NCI-H1092 treated with DMSO at 0.1 percent for 48 hours (cell line): ENCODE measurements at regions not wholly inside any gene's neighbourhood (a gene's known extent, or its start where the extent isn't known, plus 50 kb on each side); places are given as distances from the start of the nearest gene placed in this dataset.

ENCODE experiments used
- DNase-seq: peaks from one replicate; lab custom pipeline; 2025; lab: John Stamatoyannopoulos, UW

DNA sequence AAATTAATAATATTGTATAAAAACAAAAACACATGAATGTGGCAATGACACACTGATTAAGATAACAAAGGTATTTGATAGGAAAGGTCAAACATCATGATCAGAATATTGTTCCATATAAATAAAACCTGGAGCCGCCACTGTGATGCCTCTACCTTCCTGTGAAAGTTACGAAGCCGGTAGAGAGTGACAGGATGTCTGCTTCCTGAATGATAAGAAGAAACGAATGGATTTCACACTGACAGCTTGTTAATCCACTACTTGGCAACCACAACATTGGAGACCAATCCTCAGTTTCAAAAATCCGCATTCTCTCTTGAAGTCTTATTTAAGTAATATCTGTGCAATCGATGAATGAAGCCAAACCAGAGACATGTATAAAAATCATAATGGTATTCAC, 315.1 kb downstream of the HDGFL1 start:
- no peak for DNase-seq

DNA sequence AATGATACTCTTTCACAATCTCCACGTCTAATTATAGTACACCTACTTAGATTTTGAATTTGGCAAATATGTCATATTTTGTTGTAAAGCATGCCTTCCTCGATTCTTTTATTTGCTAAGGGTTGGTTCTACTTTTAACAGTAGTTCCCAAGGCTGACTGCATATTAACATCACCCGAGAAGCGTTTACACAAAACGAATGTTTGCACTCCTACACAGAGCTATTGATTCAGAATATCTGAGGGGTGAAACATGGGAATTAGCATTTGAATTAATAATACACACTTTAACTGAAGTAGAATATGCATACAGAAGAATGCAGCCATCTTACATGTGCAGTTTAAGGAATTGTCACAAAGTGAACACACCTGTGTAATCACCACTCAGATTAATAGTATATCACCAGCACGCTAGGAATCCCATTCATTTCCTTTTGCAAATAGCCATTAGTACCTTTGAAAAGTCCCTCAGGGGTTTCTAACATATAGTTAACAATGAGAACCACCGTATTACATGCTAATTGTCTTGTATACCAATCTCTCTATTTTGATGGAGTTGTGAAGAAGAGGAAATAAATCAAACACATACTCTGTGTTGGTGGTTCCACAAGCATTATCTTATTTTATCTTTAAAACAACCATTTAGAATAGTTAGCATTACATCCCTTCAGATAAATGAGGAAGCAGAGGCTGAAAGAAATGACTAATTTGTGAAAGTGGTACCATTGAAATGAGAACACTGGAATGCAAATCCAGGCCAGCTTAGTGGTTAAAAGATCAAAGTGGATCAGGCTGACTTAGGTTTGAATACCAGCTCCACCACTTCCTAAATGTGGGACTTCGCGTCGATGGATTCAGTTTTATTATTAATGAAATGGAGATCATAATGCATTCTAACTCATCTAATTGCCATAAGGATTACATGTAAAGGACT, 317.6 kb downstream of the HDGFL1 start:
- no peak for DNase-seq

DNA sequence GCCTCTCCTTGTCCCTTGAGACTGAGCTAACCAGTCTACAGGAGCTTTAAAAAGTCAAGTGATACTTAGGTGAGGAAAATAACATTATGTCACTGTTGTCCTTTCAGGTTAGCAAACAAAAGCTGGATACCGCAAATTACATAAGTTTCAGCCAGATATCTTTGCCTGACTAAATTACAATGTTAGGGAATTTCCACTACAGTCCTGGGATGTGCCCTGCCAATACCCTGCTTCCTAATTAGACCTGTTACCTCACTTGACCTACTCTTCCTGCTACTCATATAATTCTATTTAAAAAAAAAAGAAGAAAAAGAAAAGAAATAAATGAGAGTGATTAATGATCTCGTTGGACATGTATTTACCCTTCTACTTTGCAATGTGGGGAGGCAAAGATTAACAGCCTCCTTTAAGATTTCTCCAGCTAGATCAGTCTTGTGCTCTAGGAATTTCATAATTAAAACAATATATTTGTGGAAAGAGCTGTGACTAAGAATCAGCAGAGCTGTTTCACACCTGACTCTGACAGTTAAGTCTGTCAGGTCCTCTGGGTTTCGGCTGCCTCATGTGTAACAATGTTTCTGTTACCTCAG, 318.9 kb downstream of the HDGFL1 start:
- DNase-seq = no peak

DNA sequence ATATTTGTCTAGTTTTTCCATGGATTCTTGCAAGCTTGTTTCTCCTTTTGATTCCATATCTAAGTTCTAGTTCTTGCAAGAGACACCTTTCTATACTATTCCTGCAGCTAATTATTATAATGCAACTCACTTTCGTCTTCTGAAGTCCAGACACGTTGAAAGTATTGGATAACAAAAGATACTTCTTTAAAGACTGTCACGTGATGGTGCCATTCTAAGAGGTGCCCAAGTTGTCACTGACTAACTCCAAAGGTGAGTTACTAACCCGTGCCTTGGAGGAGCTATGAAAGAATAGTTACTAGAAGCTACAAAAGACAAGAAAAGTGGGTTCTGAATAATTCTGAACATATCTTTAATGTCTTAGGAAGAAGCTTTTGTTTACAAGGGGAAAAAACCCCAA, 322.6 kb downstream of the HDGFL1 start:
- no peak for DNase-seq

DNA sequence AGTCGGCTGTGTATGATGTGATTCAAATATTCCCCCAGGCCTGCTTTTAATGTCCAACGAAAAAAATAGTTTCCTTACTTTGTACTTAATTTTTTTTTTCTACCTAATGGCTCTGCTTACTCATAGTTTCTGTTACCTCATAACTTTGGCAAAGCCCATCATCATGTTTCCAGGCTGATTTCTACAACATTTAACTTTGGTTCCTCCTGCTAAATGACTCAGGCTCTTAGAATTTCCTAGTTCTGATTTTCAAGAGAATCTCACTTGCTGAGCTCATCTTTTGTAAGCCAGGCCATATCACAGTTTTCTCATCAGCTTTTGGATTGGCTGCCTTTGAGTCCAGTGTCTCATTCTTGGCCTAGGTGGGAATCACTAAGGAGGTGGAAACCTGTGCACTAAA, 323.1 kb downstream of the HDGFL1 start:
- no peak for DNase-seq

DNA sequence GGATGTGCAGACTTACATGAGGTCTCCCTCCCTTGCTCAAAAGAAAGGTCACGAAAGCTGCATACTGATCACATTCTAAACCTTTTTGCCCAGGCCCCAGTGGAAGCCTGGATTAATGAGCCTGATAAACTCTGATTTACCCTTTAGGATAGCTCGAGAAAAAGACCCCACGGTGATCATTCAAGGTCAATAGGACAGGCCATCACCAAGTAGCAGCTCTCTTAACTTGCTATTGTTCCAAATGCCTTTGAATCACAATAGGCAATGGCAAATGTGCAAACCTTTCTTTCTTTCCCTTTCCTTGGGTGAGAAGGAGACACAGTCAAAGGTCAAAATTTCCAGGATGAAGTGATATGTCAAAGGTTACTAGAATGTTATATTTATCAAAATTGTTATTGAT, 327.3 kb downstream of the HDGFL1 start:
- no peak for DNase-seq

GRCh38 chr6:22899426-22899825, 330.1 kb downstream of the HDGFL1 start:
- no peak for DNase-seq

GRCh38 chr6:22903826-22904225, 334.5 kb downstream of the HDGFL1 start:
- DNase-seq = no peak

GRCh38 chr6:22904431-22904830, 335.1 kb downstream of the HDGFL1 start:
- no peak for DNase-seq

DNA sequence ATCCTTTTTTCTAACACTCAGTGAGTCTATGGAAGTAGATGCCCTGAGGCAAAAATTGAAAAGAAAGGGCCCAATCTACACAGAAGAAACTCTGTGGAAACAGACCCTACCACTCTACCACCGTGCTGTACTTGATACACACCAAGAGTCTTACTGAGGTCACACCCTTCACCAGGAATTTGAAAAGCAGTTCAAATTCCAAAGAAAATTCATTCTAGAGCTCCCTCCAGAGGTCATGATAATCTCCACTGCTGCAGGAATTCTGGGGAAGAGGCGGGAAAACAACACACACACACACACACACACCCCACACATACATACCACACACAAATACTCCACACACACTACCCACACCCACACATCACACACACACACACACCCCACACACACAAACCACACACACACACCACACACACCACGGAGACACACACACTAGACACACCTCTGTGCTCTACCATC, 336.8 kb downstream of the HDGFL1 start:
- DNase-seq = no peak

DNA sequence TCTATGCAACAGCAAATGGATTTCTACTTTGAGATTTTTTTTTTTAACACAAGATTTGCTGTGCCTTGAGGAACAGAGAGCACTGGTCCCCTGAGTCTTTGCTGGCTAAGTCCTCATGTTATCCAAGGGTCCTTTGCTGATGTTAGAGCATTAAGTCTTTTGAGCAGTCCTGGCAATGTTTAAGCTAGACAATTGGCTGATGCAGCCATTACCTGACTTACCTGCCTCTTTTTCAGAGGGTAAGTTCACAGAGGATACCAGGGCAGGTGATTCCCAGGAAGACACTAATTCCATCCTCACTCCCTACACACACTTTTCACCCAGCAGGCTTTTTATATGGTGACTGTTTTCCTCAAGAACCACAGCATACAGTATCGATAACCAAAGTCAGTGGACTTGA, 337.7 kb downstream of the HDGFL1 start:
- DNase-seq = no peak

- no peak for DNase-seq
Measured at GRCh38 chr6:22910370-22910769, 341.0 kb downstream of the HDGFL1 start.

- DNase-seq = no peak
Measured at GRCh38 chr6:22913612-22914011, 344.2 kb downstream of the HDGFL1 start.

- no peak for DNase-seq
Measured at GRCh38 chr6:22917344-22917743, 348.0 kb downstream of the HDGFL1 start.

- no peak for DNase-seq
Measured at GRCh38 chr6:22921828-22922227, 352.5 kb downstream of the HDGFL1 start.

DNA sequence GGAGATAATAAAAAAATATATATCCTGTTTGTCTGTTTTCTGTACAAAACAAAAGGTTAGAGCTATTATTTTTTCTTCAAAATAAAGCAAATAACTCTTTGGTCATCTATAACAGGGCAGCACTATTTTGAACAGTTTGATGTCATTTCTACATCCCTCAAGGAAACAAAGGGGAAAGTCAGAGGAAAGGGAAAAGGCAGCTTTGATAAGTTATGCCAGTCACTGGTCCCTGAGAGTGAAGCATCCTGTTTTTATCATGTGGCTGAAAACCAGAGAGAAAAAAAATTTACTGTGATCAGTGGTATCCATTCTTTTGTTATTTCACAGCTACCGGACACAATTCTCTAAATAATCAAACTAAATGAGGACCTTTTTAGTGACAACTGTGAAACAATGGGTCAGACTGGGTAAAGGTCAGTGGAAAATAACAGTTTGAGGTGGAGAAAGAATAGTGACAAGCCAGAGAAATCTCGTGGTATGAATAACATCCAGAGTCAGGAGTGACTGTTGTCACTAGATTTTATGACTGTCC, 356.0 kb downstream of the HDGFL1 start:
- DNase-seq = no peak

DNA sequence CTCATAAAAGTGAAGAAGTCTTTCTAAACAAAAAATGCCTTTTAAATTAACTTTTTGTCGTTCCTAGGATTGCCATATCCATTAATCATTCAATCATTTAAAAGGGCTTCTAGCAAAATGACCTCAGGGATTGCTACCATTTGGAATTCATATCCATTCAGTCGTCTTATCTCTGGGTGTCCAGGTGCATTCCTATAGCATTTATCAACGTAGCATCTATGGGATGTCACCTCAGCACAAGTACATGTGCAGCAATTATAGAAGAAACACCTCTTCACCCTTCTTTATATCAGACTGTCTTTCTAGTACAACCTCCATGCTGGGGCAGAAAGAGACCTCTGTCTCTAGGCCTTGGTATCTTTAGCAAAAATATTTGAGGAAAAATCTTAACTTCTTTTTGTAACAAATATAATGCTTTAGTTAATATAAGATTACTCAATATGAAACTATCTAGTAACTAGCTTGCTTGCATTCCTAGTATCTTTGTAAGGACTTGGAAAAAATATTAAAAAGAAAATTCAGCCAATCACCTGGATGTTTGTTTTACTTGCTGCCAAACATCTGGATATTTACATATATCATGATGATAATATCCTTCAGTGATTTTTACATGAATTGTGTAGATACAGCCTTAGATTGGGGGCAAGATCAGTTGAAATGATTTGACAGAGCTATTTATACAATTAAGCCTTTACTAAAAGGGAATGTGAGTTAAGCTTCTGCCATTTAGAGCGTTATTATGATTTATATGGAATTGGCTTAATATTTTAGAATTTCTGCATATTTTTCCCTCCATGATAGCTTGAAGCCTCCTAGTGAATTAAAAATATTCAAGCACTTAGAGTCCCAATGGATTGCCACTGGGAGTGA, 356.8 kb downstream of the HDGFL1 start:
- no peak for DNase-seq

- DNase-seq = no peak
Measured at GRCh38 chr6:22926790-22927354, 357.5 kb downstream of the HDGFL1 start.

- DNase-seq = no peak
Measured at GRCh38 chr6:22928775-22929174, 359.4 kb downstream of the HDGFL1 start.

- DNase-seq = no peak
Measured at GRCh38 chr6:22929311-22929985, 360.1 kb downstream of the HDGFL1 start.

DNA sequence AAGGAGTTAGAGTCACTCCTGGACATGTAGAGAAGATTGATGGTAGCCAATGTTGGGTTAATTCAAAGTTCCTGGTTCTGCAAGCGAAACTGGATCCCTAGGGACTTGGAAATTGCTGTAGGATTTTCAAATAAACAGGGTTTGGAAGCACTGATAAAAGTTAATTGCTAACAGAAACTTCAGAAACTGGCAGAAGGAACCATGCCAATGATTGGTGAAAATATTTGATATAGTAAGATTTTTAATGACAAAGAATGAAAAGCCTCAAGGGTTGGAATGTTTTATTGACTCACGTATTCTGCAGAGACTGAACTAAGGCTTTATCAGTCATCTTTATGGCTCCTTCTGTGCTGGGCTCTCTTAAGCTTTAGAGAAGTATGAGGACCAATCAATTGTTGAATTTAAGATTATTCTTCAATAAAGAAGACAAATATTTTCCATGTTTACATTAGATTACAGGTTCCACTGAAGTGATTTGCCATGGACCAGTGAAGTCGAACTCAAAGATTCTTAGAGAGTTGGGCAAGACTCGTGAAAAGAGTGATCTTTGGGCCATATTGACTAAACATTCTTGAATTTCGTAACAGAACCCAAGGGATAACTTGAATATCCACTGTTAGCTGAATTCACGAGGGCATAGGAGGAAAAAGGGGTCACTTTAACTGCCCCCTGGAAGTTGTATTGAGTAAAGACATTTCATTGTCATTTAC, 371.4 kb downstream of the HDGFL1 start:
- DNase-seq = no peak
